ENCODE measurements at regions not wholly inside any gene's neighbourhood (a gene's known extent, or its start where the extent isn't known, plus 50 kb on each side); places are given as distances from the start of the nearest gene placed in this dataset.

GRCh38 chr2:105575499-105576025 is 169.2 kb upstream of the NCK2 start:
- no peak for TF ChIP-seq CTCF (IDR thresholded peaks at IDR 0.05; ENCODE audit: low read depth, low read length)
- no peak for TF ChIP-seq MAX (IDR thresholded peaks at IDR 0.05; ENCODE audit: low read depth, low read length)
- no peak for TF ChIP-seq POLR2A (IDR thresholded peaks at IDR 0.05; ENCODE audit: extremely low read depth, insufficient read length)
- no peak for TF ChIP-seq MYC (IDR thresholded peaks at IDR 0.05; ENCODE audit: low read depth, low read length)

All from NB4 (cell line).